Epidermal melanocyte (primary cell): ENCODE measurements at regions not wholly inside any gene's neighbourhood (a gene's known extent, or its start where the extent isn't known, plus 50 kb on each side); places are given as distances from the start of the nearest gene placed in this dataset.

Experiments used
- DNase-seq: peaks from one replicate; pipeline ENCODE4 v3.0.0; 2011; ENCODE audit warnings: low spot score; ENCODE audit not compliant: insufficient read length

DNA sequence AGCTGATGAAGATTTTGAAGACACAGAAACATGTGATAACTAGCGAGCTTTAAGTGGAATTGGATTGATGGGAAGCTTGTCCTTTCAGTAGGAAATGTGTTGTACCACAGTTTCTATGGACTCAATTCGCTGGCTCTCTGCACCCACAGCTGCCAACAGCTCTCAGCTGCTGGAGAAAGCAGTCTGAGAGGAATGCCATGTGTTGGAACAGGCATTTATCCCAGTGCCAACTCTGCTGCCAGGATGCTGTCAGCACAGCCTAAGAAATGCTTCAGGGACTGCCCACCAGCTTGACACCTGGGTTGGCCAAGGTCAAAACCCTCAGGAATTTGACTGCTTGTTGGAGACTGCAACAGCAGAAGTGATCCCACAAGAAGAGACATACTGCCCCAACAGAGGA lies 193.0 kb upstream of the THSD7B start:
- no peak for DNase-seq

DNA sequence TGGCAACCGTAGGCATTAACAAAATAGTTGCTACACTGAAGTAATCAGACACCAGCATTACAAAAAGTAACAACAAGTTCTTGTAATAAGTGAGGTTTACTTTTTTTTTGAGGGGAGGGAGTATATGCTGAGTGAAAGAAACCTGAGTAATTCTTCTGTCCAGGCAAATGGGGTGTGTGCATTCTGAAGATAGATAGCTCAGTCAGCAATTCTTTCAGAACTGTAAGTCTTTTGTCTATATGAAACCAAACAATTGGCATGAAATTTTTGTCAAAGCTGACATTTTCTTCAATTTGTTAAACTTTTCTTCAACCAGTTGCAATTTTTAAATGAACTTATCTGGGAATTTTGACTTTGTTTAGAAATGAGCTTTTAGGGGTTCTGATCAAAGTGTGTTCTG lies 208.1 kb upstream of the THSD7B start:
- DNase-seq = no peak

GRCh38 chr2:136550181-136550580 lies 215.2 kb upstream of the THSD7B start:
- DNase-seq = no peak

DNA sequence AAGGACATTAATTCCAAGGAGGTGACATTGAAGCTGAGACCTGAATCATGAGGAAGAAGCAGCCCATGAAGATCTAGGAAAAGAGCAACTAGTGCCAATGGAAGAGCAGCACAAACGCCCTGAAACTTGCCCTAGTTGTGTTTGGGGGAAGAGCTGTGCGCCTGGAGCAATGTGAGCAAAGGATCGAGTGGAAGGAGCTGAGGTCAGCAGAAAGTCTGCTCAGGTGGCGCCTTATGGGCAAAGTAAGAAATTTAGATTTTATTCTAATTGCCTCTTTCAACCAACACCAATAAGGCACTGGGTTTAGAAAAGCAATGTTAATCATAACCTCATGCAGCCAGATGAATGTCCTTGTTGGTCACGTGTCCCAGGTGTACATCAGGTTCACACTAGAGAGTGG lies 226.0 kb upstream of the THSD7B start:
- DNase-seq = no peak

GRCh38 chr2:136538489-136538888 lies 226.9 kb upstream of the THSD7B start:
- DNase-seq = no peak

DNA sequence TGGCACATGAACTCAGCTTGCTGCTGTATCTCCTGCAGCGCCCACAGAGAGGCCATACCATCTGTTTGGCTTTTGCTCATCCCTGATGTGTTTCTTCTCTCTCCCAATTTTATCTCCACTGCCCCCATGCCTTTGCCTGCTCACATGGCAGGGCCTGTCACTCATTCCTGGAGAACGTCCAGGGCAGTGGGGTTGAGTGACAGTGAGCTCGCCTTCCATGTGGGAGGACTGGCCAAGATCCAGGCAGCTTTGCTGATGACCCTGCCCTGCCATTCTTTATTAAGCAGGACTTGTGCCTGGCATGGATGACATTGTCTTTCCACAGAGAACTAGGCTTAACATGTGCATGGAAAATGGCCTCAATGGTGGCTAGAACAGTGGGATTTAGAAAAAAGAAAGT lies 230.5 kb upstream of the THSD7B start:
- no peak for DNase-seq

DNA sequence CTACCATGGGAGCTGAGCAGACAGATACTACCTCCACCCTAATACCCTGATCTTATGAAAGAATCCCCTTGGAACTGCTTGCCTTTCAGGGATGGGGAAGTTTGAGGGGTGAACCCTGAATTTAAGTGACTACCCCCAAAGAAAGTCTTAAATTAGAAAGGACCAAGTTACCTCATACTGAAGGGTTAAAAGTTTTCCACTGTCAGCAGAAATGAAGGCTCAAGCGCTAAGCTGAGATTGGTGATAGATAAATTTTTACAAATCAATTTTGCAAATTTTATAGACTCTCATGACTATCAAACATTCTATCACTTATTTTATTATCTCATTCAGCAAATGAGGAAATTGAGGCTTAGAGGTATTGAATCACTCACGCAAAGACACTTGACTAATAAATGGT lies 233.2 kb upstream of the THSD7B start:
- no peak for DNase-seq

DNA sequence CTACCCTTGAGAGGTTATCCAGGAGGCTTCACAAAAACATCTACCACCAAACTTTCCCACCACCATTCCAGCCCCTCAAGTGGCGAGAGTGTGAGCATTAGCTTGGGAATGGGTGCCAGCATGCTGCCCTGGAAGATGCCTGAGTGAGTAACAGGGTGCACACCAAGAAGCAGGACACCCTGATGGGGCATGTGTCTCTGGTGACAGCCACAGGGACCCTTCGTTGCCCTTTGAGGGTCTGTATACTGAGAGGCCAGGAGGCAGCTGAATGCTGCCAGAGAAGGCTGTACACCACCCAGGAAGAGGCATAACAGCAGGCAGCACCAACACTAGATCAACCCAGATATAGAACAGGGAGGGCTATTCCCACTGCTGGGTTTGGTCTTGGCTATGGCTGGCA lies 233.6 kb upstream of the THSD7B start:
- DNase-seq = no peak

DNA sequence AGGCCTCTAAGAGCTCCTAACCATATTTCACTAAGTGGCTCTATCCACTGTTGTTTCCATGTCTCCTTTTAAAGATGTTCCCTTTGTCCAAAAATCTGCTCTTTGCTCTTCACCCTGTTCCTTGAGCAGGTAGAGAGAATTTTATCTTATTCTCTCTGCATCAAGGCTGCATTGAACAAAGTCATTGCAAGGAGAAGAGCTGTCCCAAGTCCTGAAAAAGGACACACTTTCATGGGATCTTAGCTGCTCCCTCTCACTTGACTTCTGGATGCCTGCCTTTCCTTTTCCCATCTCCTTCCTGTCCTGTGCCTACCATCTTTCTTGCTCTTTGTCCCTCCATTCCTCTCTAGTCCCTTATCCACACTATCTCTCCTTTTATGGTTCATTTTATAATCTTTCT lies 235.2 kb upstream of the THSD7B start:
- no peak for DNase-seq

GRCh38 chr2:136527560-136527959 lies 237.8 kb upstream of the THSD7B start:
- DNase-seq = no peak

GRCh38 chr2:136522724-136523123 lies 242.6 kb upstream of the THSD7B start:
- no peak for DNase-seq

DNA sequence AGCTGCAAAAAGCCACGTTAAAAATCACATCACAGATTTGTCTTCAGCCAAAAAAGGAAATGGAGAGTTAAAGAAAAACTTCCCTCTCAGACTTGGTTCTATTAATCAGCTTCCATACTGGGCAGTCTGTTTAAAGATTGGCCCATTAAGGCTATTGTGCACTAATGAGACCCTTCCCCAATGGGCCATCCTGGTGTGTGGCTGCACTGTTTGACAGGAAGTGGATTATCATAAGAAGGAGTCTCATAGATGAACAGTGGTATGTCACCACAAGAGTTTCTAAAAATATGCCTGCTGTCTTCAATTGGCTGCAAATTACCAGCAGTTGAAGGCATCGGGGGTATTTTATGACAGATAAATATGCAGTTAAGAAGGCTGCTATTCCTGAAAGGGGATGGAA lies 247.6 kb upstream of the THSD7B start:
- DNase-seq = no peak

GRCh38 chr2:136510244-136510643 lies 255.1 kb upstream of the THSD7B start:
- no peak for DNase-seq

DNA sequence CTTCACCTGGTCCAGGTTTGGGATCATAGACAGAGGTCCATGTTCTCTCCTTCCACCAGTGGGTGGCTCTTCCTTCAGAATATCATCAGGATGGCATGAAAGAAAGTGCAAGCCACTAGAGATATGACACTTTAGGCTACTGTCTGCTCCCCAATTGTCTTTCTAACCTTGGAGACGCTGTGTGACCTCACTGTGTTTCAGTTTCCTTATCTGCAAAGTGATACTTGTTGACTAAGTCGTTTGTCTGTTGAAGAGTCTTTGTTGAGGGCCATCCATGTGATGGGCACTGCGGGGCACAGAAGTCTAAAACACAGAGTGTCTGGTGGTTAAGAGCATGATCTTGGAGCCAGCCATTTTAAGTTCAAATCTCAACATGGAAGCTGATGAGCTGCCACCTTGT lies 259.9 kb upstream of the THSD7B start:
- no peak for DNase-seq

DNA sequence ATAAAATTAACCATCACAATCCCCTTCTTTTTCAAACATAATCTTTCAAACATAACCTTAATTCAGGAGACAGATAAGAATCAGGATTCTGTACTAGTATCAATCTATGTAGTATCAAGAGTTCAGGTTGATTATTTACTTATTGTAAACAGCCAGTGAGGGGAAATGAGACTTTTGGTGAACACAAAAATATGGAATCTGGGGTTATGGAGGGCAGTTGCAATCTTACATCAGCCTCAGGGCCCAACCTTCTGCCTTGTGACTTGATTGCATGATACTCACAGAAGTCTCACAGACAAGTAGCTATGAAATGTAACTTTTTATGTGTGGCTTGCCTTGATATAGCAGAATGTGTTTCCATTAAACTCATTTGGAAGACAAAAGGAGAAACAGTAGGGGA lies 262.7 kb upstream of the THSD7B start:
- no peak for DNase-seq

DNA sequence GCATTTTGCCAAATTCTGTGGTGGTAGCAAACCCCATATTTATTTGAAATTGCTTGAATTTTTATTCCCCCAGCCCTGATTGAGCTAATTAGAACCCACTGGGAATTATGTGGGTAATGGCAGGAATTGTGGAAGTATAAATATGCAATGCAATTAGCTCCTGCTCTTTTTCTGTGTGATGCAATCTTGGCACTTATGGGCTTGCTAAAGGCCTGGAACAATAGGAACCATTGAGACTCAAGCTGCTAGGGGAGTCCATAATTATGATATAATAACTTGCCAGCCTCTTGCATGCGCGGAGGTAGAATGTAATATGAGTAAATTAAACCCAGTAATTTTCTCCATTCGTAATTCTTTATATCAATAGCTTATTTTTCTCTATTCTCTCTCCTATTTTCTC lies 267.6 kb upstream of the THSD7B start:
- no peak for DNase-seq

- DNase-seq = no peak
Measured at GRCh38 chr2:136496966-136497365, 268.4 kb upstream of the THSD7B start.

GRCh38 chr2:136495636-136496035 lies 269.7 kb upstream of the THSD7B start:
- DNase-seq = no peak

GRCh38 chr2:136492901-136493300 lies 272.4 kb upstream of the THSD7B start:
- DNase-seq = no peak

DNA sequence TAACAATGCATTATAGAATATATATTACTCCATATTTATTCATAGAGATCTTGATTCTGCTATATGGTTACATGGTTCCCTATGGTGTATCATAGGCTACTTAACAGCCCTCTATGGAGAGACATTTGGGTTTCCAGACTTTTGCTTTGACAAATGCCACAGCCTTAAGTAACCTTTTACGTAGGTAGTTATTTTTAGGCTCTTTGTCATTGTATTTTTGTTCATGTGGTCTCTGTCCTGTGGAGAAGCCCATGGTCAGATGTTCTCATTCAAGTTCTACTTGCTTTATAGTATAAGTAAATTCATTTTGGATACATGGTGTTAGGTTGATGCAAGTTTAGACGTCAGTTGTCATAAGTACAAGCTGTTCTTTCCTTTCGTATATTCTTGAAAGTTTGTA lies 275.2 kb upstream of the THSD7B start:
- no peak for DNase-seq

DNA sequence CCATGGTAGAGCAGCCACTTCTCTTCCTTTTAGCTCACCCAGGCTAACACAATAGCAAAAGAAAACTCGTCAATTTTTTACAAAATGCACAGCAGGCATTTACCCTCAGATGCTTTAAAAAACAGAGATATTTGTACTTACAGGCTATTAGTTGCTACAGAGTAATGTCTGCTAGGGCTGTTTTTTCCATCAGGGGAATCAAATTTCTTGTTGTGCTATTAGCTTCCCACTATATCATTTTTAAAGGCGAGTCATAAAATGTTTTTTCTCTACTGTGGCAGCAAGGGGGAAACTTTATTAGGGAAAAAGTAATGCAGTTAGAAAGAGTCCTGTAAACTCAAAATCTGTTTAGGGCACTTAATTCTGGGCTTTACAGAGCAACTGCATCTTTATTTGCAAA lies 277.9 kb upstream of the THSD7B start:
- no peak for DNase-seq

DNA sequence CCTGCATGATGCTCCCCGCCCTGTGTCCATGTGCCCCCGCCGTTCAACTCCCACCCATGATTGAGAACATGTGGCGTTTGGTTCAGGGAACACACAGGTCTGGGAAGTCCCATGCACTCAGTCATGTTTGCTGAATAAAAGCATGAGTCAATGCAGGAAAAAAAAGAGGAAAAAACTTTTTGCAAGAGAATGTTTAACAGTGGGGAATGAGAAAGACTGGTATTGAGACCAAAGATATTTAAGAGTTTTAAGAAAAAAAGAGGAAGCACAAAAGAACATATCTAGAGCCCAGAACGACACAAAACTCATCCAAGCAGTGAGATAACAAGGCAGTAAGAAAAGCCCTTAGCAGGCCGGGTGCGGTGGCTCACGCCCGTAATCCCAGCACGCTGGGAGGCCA lies 279.2 kb upstream of the THSD7B start:
- DNase-seq = no peak

- no peak for DNase-seq
Measured at GRCh38 chr2:136482966-136483365, 282.4 kb upstream of the THSD7B start.

- no peak for DNase-seq
Measured at GRCh38 chr2:136482006-136482405, 283.3 kb upstream of the THSD7B start.

GRCh38 chr2:136479696-136480095 lies 285.6 kb upstream of the THSD7B start:
- no peak for DNase-seq
